ENCODE measurements at regions not wholly inside any gene's neighbourhood (a gene's known extent, or its start where the extent isn't known, plus 50 kb on each side); places are given as distances from the start of the nearest gene placed in this dataset.
A peak's percentile ranks its signal among the peaks of the same experiment; 100 is the strongest.
"Not testable (repeated sequence)": the region's sequence is repeated elsewhere in the genome, so short reads cannot be mapped to it uniquely, and the experiment has no call there.

- DNase-seq (ENCODE audit: extremely low spot score); POLR2A ChIA-PET: not testable (repeated sequence)
Observed at GRCh38 chr17:30667657-30668359, 156.7 kb downstream of the CRLF3 start.

DNA sequence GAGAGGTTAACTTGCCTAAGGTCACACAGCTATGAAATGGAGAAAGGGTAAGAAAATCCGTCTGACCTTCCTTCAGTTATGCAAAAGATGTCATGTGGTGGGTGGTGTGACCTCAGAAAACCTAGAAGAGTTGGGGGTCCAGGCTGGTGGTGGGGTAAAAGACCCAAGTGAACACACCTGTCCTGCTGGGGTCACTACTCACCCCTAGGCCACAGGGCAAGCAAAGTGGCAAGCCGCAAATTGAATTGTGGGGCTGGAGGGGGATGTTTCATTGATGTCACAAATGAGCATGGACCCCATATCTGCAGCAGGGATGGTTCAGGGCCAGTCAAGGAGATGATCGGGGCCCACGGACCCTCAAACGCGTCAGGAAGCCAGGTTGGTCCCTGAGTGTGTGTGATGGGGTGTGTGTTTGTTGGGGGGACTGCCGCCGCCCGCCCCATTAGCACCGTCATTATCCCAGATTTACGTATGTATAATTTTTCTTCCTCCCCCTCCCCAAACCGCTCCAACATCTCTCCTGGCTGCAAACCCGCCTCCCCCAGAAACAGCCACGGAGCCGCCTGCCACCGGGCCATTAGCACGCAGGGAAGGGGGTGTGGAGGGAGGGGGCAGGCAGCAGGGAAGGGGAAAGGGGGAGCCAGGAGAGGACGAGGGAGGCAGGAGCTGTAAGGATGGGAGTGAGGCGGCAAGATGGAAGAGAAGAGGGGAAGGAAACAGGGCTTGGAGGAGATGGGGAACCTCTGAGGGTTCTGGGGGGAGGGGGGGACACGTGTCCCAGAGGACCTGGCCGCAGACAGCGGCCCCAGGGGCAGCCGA lies 157.4 kb downstream of the CRLF3 start:
- POLR2A ChIA-PET; DNase-seq (ENCODE audit: extremely low spot score); CTCF ChIA-PET: not testable (repeated sequence)

More at GRCh38 chr17:30667657-30668359, 156.7 kb downstream of the CRLF3 start:
- 0 out of 2 replicates have a peak, but pooled peaks have one; percentile 19 for TF ChIP-seq L3MBTL2 (conservative IDR thresholded peaks at IDR 0.05)
- CTCF ChIA-PET, result not testable (repeated sequence)

DNA sequence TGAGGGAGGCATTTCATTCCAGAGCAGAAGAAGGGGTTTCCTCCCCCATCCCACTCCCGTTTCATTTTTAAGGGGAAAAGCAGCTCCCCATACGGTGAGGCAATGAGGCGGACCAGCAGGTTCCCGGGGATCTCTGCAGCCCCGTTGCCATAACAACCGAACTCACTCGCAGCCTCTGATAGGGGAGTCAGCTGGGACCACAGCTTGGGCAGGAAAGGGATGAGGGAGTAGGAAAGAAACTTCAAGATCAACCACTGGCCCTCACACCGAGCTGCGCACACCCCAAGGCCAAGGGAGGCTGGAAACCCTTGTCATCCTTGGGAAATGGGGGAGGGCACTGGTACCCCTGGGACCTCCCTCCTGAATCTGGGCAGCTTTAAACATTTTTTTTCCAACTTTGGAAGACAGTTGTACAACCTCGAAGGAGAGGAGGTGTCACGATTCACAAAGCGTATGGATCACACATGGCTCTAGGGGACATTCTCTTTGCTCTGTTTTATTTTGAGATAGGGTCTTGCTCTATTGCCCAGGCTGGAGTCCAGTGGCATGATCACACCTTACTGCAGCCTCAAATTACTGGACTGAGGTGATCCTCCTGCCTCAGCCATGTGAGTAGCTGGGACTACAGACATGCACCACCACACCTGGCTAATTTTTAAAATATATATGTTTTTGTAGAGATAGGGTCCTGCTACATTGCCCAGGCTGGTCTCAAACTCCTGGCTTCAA lies 160.6 kb downstream of the CRLF3 start:
- DNase-seq (ENCODE audit: extremely low spot score); POLR2A ChIA-PET; CTCF ChIA-PET: not testable (repeated sequence)

DNA sequence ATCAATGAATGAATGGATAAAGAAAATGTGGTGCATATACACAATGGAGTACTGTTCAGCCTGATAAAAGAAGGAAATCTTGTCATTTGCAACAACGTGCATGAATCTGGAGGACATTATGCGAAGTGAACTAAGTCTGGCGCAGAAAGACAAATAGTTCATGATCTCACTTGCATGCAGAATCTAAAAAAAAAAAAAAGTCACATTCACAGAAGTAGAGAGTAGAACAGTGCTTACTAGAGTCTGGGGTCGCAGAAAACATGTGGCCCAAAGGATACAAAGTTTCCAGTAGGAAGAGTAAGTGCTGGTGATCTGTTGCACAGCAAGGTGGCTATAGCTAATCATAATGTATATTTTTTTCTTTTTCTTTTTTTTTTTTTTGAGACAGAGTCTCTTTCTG lies 167.3 kb downstream of the CRLF3 start:
- POLR2A ChIA-PET; CTCF ChIA-PET; DNase-seq (ENCODE audit: extremely low spot score): not testable (repeated sequence)

DNA sequence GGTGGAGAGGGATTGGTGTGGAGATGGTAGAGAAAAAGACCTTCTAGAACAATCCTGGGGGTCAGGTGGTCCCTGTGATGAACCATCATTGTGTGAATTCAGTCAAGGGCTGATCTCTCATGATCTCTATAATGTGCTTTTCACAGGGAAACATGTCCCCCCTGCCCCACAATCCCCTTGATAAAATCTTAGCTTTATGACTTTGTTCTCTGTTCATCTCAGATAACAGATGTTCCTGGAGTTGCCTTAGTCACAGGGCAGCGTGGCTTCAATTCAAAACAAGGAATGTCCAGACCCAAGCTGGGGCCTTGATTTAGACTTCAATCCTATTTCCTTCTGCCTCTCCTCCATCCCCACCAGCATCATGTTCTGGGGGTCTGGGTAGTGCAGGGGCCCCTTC lies 171.5 kb downstream of the CRLF3 start:
- CTCF ChIA-PET; DNase-seq (ENCODE audit: extremely low spot score); POLR2A ChIA-PET: not testable (repeated sequence)

DNA sequence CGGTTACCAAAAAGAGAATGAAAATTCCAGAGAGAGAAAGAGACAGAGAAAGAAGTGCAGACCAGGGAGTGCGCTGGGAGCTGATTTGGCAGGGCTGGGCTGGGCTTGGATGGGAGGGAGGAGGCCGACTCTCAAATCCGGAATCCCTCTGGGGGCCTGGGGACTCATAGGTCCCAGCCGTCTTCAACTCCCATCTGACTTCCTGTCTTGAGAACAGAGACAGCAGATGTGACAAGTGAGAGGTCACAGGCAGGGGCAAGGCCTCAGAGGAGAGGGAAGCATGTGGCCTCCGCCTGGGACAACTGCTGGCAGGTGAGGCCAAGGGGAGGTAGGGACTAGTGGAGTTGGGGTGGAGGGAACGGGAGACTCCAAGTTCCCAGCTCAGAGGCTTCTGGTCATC lies 172.9 kb downstream of the GOSR1 start:
- POLR2A ChIA-PET; CTCF ChIA-PET; DNase-seq (ENCODE audit: extremely low spot score): not testable (repeated sequence)

DNA sequence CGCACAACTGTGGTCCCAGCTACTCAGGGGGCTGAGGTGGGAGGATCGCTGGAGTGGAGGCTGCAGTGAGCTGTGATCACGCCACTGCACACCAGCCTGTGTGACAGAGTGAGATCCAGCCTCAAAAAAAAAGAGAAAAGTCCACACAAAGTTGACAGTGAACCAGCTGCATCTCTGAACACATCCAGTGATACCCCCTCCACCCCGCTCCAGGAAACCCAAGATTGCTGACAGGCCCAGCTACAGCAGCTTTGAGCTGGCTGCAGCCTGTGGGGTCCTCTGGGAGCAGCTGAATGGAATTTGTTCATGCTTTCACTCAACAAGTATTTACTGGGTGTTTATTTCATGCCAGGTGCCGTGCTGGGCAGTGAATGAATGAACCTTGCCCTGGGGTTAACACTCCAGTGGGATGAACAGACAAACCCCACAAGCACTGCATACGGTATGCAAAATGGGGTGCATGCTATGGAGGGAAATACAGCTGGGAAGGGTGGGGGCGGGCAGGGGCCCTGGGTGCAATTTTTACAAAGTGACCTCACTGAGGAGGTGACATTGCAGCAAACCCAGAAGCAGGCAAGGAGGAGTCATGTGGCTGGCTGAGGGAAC lies 170.9 kb downstream of the GOSR1 start:
- CTCF ChIA-PET; DNase-seq (ENCODE audit: extremely low spot score); POLR2A ChIA-PET: not testable (repeated sequence)

GRCh38 chr17:30645875-30646274 lies 168.7 kb downstream of the GOSR1 start:
- CTCF ChIA-PET; DNase-seq (ENCODE audit: extremely low spot score); POLR2A ChIA-PET: not testable (repeated sequence)

DNA sequence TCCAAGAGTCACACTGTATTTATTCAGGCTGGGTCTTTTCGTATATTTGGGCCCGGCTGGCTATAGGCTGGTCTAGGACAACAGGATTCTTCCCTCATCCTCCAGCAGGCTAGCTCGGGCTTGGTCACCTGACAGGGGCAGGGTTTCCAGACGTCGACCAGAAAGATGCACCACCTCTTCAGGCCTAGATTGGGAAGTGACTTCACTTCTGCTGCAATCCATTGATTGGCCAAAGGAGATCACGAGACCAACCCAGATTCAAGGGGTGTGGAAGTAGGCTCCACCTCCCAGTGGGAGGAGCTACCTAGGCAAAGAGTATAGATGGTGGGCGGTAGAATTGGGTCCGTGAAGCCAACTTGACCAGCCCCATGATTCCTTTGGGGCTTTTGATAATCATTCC lies 167.5 kb downstream of the GOSR1 start:
- DNase-seq (ENCODE audit: extremely low spot score); POLR2A ChIA-PET; CTCF ChIA-PET: not testable (repeated sequence)

GRCh38 chr17:30644287-30644686 lies 167.1 kb downstream of the GOSR1 start:
- POLR2A ChIA-PET, CTCF ChIA-PET: not testable (repeated sequence)

GRCh38 chr17:30641428-30641827 lies 164.2 kb downstream of the GOSR1 start:
- CTCF ChIA-PET; DNase-seq (ENCODE audit: extremely low spot score); POLR2A ChIA-PET: not testable (repeated sequence)

More at GRCh38 chr17:30644287-30644686, 167.1 kb downstream of the GOSR1 start:
- DNase-seq (ENCODE audit: extremely low spot score), result not testable (repeated sequence)

- CTCF ChIA-PET, result interaction anchor here (0.6 kb wide), 1 partner anchor 1364 kb away, joined by 4 read pairs; no protein-coding TSS in a partner anchor
- POLR2A ChIA-PET, result not testable (repeated sequence)
Observed at GRCh38 chr17:30639391-30639790, 162.2 kb downstream of the GOSR1 start.

DNA sequence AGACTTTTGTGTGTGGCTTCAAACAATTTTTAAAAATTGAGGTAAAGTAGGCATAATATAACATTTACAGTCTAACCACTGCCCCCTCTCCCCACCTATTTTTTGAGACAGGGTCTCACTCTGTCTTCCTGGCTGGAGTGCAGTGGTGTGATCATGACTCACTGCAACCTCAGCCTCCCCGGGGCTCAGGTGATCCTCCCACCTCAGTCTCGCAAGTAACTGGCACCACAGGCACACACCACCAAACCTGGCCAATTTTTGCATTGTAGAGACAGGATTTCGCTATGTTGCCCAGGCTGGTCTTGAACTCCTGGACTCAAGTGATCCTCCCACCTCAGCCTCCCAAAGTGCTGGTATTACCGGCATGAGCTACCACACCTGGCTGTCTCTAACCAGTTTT lies 161.8 kb downstream of the GOSR1 start:
- CTCF ChIA-PET; DNase-seq (ENCODE audit: extremely low spot score); POLR2A ChIA-PET: not testable (repeated sequence)

More at GRCh38 chr17:30639391-30639790, 162.2 kb downstream of the GOSR1 start:
- not testable (repeated sequence) for DNase-seq (ENCODE audit: extremely low spot score)

DNA sequence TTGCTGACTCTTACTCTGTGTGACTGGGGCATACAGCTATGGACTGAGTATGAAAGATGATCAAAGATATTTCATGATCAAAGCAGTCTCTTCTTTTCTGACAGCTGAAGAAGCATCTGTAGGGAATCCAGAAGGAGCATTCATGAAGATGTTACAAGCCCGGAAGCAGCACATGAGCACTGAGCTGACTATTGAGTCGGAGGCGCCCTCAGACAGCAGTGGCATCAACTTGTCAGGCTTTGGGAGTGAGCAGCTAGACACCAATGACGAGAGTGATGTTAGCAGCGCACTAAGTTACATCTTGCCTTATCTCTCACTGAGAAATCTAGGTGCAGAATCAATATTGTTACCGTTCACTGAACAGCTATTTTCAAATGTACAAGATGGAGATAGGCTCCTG lies 154.4 kb downstream of the GOSR1 start:
- CTCF ChIA-PET; POLR2A ChIA-PET; DNase-seq (ENCODE audit: extremely low spot score): not testable (repeated sequence)

- CTCF ChIA-PET; POLR2A ChIA-PET; DNase-seq (ENCODE audit: extremely low spot score): not testable (repeated sequence)
Observed at GRCh38 chr17:30625380-30625779, 148.2 kb downstream of the GOSR1 start.

GRCh38 chr17:30624180-30624579 lies 147.0 kb downstream of the GOSR1 start:
- DNase-seq (ENCODE audit: extremely low spot score); POLR2A ChIA-PET; CTCF ChIA-PET: not testable (repeated sequence)

DNA sequence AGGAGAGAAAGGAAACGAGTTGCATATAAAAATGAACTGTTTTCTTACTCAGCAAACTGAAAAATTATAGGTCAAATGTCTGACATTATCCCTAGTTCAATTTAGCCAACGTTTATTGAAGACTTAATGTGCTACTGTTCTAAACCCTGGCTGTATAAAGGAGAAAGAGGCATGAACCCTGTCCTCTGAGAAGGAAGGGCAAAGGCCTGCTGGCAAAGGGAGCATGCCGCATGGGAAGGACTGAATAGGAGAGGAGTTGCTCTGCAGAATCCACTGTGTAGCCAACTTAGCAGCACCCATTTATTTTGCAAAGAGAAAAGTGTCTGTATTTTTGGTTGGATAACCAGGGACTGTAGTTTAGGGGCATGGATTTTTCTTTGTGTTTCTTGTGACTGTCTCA lies 132.5 kb downstream of the GOSR1 start:
- CTCF ChIA-PET; DNase-seq (ENCODE audit: extremely low spot score); POLR2A ChIA-PET: not testable (repeated sequence)
